ENCODE measurements at regions not wholly inside any gene's neighbourhood (a gene's known extent, or its start where the extent isn't known, plus 50 kb on each side); places are given as distances from the start of the nearest gene placed in this dataset. TPM values are rescaled to one million over a fixed set of nuclear protein-coding genes. Genes with fewer than 3 reads are reported as not detected.

DNA sequence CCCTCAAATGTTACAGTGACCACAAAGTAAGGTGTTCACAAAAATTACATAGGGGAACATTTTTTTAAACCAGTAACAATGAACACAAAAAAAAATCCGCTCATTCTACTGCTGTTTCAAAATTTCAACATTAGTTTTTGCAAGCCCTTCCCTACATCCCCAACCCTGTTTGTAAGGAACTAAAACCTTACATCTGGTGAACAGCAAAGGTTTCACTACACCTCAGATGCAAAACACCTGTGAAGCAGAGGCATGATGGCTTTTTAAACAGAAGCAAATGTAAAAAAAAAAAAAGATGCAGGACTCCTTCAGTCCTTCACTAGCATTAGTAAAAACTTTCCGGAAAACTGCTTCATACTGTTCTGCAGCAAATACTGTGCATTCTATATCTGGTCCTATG is 50.0 kb upstream of the API5 start:
- no peak overlapping the region for H3K27ac ChIP-seq (ENCODE audit: low read depth in 1 of 2, low read length in 2 of 2)
- H3K36me3 ChIP-seq (replicated peaks in 1 of 2; ENCODE audit: control insufficient read depth in 1 of 2, insufficient read depth in 2 of 2, low read length in 2 of 2): no peaks in the 10 kb centered on the region
- H3K4me3 Mint-ChIP-seq: no peak overlapping the region
- peaks cover 0 to 12% (median 0%) of the 10 kb centered on the region in 7 donors for H3K9me3 Mint-ChIP-seq
- DNase-seq: no peak
- no peak overlapping the region for H3K4me2 ChIP-seq (replicated peaks; ENCODE audit: extremely low read depth, low read length, poor library complexity, severe bottlenecking)
- TF ChIP-seq, protein P1, sequence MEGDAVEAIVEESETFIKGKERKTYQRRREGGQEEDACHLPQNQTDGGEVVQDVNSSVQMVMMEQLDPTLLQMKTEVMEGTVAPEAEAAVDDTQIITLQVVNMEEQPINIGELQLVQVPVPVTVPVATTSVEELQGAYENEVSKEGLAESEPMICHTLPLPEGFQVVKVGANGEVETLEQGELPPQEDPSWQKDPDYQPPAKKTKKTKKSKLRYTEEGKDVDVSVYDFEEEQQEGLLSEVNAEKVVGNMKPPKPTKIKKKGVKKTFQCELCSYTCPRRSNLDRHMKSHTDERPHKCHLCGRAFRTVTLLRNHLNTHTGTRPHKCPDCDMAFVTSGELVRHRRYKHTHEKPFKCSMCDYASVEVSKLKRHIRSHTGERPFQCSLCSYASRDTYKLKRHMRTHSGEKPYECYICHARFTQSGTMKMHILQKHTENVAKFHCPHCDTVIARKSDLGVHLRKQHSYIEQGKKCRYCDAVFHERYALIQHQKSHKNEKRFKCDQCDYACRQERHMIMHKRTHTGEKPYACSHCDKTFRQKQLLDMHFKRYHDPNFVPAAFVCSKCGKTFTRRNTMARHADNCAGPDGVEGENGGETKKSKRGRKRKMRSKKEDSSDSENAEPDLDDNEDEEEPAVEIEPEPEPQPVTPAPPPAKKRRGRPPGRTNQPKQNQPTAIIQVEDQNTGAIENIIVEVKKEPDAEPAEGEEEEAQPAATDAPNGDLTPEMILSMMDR (IDR thresholded peaks at IDR 0.05): no peak
- 100% methylated on average over 1 of the region's 2 CpGs for WGBS (ENCODE audit: insufficient coverage)
- no peaks in the 10 kb centered on the region for H3K79me2 ChIP-seq (ENCODE audit: insufficient read depth, low read length)
- no peaks in the 10 kb centered on the region for H3K36me3 Mint-ChIP-seq
- no peak overlapping the region for H2AFZ ChIP-seq (ENCODE audit: insufficient read depth, low read depth, low read length, poor library complexity, severe bottlenecking)
- intact Hi-C loops (cut with micrococcal nuclease): no loop called here
- H3K9me3 ChIP-seq (replicated peaks in 1 of 2; ENCODE audit: control insufficient read depth in 1 of 2, insufficient read depth in 1 of 2, low read length in 2 of 2): peaks cover 0 to 4% of the 10 kb centered on the region in 2 donors
- no peak overlapping the region for H3K4me3 ChIP-seq (replicated peaks in 1 of 3; ENCODE audit: low read depth in 2 of 3, low read length in 3 of 3)
- no peak overlapping the region for H3K9ac ChIP-seq (ENCODE audit: insufficient read depth, low read length, poor library complexity, severe bottlenecking)
- H3K4me1 Mint-ChIP-seq: no peaks in the 10 kb centered on the region
- no peak overlapping the region for H3K27ac Mint-ChIP-seq
- no peaks in the 10 kb centered on the region for H4K20me1 ChIP-seq (ENCODE audit: insufficient read depth, low read length)
- no peaks in the 10 kb centered on the region for H3K4me1 ChIP-seq (ENCODE audit: control insufficient read depth in 1 of 2, insufficient read depth in 2 of 2, low read length in 2 of 2)
- H3K27me3 ChIP-seq (ENCODE audit: control insufficient read depth in 2 of 2, insufficient read depth in 2 of 2, low read length in 2 of 2): no peaks in the 10 kb centered on the region
- H3K27me3 Mint-ChIP-seq (ENCODE audit: low read depth in 3 of 3): no peaks in the 10 kb centered on the region

Small RNA genes in the stretch of these regions (small RNA-seq; reads per million reads assigned to genes)
- gene AC021006.3 (ENCODE audit: insufficient read length, low read depth): not detected
- gene AC109810.1 (ENCODE audit: insufficient read length, low read depth): not detected
